Neuronal stem cell (in vitro differentiated cells): ENCODE measurements at regions not wholly inside any gene's neighbourhood (a gene's known extent, or its start where the extent isn't known, plus 50 kb on each side); places are given as distances from the start of the nearest gene placed in this dataset.

ENCODE experiments used
- DNase-seq: peaks from one replicate; pipeline ENCODE4 v3.0.0-alpha.2; 2013; ENCODE audit warnings: low spot score
- H2AFZ ChIP-seq: one replicate; pipeline ENCODE4 v1.6.1; 2013; ENCODE audit warnings: mild to moderate bottlenecking, low read length, inconsistent platforms
- H2AK5ac ChIP-seq: 2 replicates; pipeline ENCODE4 v1.6.1; 2013; ENCODE audit warnings: low read depth, mild to moderate bottlenecking, inconsistent platforms, low read length, moderate library complexity, mixed read lengths
- H2BK120ac ChIP-seq: 2 replicates; pipeline ENCODE4 v1.6.1; 2013; ENCODE audit warnings: low read depth, mild to moderate bottlenecking, inconsistent platforms, low read length, moderate library complexity, mixed read lengths
- H2BK12ac ChIP-seq: one replicate; pipeline ENCODE4 v1.6.1; 2013; ENCODE audit warnings: low read length, inconsistent platforms
- H2BK15ac ChIP-seq: 2 replicates; pipeline ENCODE4 v1.6.1; 2013; ENCODE audit warnings: mild to moderate bottlenecking, low read length, inconsistent platforms, mixed read lengths
- H2BK5ac ChIP-seq: one replicate; pipeline ENCODE4 v1.6.1; 2013; ENCODE audit warnings: inconsistent platforms, mild to moderate bottlenecking, low read length, moderate library complexity
- H3K14ac ChIP-seq: one replicate; pipeline ENCODE4 v1.6.1; 2013; ENCODE audit warnings: low read length, inconsistent platforms
- H3K18ac ChIP-seq: 2 replicates; pipeline ENCODE4 v1.6.1; 2013; ENCODE audit warnings: low read length, inconsistent platforms
- H3K23ac ChIP-seq: 2 replicates; pipeline ENCODE4 v1.6.1; 2013; ENCODE audit warnings: low read depth, mild to moderate bottlenecking, mixed read lengths, low read length, inconsistent platforms; ENCODE audit not compliant: poor library complexity
- H3K27ac ChIP-seq: replicated peaks from 3 replicates; pipeline ENCODE4 v1.5.1; 2013; ENCODE audit warnings: low read length, inconsistent platforms
- H3K27me3 ChIP-seq, 3 experiments: 2 replicates each; pipeline ENCODE4 v1.6.1; 2013; ENCODE audit warnings: low read length in 3 of 3, mild to moderate bottlenecking in 2 of 3, inconsistent platforms in 1 of 3, low read depth in 1 of 3, mixed read lengths in 1 of 3, moderate library complexity in 1 of 3; ENCODE audit not compliant: control insufficient read depth in 3 of 3, insufficient read depth in 3 of 3
- H3K36me3 ChIP-seq, 2 donors: replicated peaks in 1 of 2; 2 replicates each; pipeline ENCODE4 v1.6.1; 2013; ENCODE audit warnings: low read length in 2 of 2; ENCODE audit not compliant: control insufficient read depth in 2 of 2, insufficient read depth in 2 of 2
- H3K4ac ChIP-seq: 2 replicates; pipeline ENCODE4 v1.6.1; 2013; ENCODE audit warnings: inconsistent platforms, mild to moderate bottlenecking, low read length, moderate library complexity
- H3K4me1 ChIP-seq, 2 donors: 1 replicate in 1 of 2; 2 replicates in 1 of 2; pipeline ENCODE4 v1.6.1; 2013; ENCODE audit warnings: low read length in 2 of 2, low read depth in 1 of 2; ENCODE audit not compliant: control insufficient read depth in 2 of 2, insufficient read depth in 1 of 2
- H3K4me2 ChIP-seq: one replicate; pipeline ENCODE4 v1.6.1; 2013; ENCODE audit warnings: mild to moderate bottlenecking, low read length, inconsistent platforms; ENCODE audit not compliant: insufficient read depth, poor library complexity, severe bottlenecking
- H3K4me3 ChIP-seq, 2 donors: 2 replicates each; pipeline ENCODE4 v1.5.1; 2013; ENCODE audit warnings: low read length in 2 of 2, mild to moderate bottlenecking in 2 of 2, inconsistent platforms in 1 of 2, moderate library complexity in 1 of 2
- H3K79me1 ChIP-seq: one replicate; pipeline ENCODE4 v1.6.1; 2013; ENCODE audit warnings: low read depth, mild to moderate bottlenecking, inconsistent platforms, low read length, moderate library complexity
- H3K9ac ChIP-seq: one replicate; pipeline ENCODE4 v1.6.1; 2013; ENCODE audit warnings: mild to moderate bottlenecking, low read depth, low read length, inconsistent platforms; ENCODE audit not compliant: poor library complexity
- H3K9me3 ChIP-seq, 2 donors: replicated peaks in 1 of 2; 2 replicates each; pipeline versions ENCODE3 to v1.6.1; 2013; ENCODE audit warnings: low read length in 2 of 2, mild to moderate bottlenecking in 2 of 2, inconsistent platforms in 1 of 2, low read depth in 1 of 2, mixed read lengths in 1 of 2, moderate library complexity in 1 of 2; ENCODE audit not compliant: control insufficient read depth in 2 of 2, insufficient read depth in 1 of 2
- H4K8ac ChIP-seq: one replicate; pipeline ENCODE4 v1.6.1; 2013; ENCODE audit warnings: low read depth, mild to moderate bottlenecking, inconsistent platforms, low read length, moderate library complexity
- H4K91ac ChIP-seq: one replicate; pipeline ENCODE4 v1.6.1; 2013; ENCODE audit warnings: low read length, low read depth, mild to moderate bottlenecking, inconsistent platforms; ENCODE audit not compliant: poor library complexity
- WGBS, 2 donors: extraction: QIAGEN DNeasy Blood & Tissue Kit; methylation state at CpG; one replicate each; pipeline ENCODE4 v1.1.7; 2013; ENCODE audit warnings: missing lambda C conversion rate in 2 of 2, mixed read lengths in 1 of 2; ENCODE audit not compliant: insufficient read length in 2 of 2, insufficient replicate concordance in 1 of 2; ENCODE audit errors: extremely low coverage in 2 of 2; 5-methylcytosine and 5-hydroxymethylcytosine counted together

- no peak overlapping the region for H4K8ac ChIP-seq
- H2BK120ac ChIP-seq: no peak overlapping the region
- H2BK15ac ChIP-seq: no peak overlapping the region
- H3K36me3 ChIP-seq: no peaks in the 10 kb centered on the region
- no CpG with 5 or more reads among the region's 1 CpG for WGBS, 2 donors
- no peak overlapping the region for H3K4me3 ChIP-seq
- no peak overlapping the region for H3K14ac ChIP-seq
- no peak overlapping the region for H2AFZ ChIP-seq
- H3K27ac ChIP-seq: no peak overlapping the region
- H3K4ac ChIP-seq: no peak overlapping the region
- H4K91ac ChIP-seq: no peak overlapping the region
- DNase-seq: no peak
- no peaks in the 10 kb centered on the region for H3K79me1 ChIP-seq
- H3K9me3 ChIP-seq: peaks cover 0 to 8% of the 10 kb centered on the region in 2 donors
- no peak overlapping the region for H3K23ac ChIP-seq
- H3K18ac ChIP-seq: no peak overlapping the region
- no peak overlapping the region for H2AK5ac ChIP-seq
- no peaks in the 10 kb centered on the region for H3K4me1 ChIP-seq
- no peak overlapping the region for H2BK5ac ChIP-seq
- H3K4me2 ChIP-seq: no peak overlapping the region
- H3K27me3 ChIP-seq: no peaks in the 10 kb centered on the region
- H3K9ac ChIP-seq: no peak overlapping the region
- H2BK12ac ChIP-seq: no peak overlapping the region
Measured at GRCh38 chr1:80249699-80250098, 1243.2 kb upstream of the ADGRL4 start.

DNA sequence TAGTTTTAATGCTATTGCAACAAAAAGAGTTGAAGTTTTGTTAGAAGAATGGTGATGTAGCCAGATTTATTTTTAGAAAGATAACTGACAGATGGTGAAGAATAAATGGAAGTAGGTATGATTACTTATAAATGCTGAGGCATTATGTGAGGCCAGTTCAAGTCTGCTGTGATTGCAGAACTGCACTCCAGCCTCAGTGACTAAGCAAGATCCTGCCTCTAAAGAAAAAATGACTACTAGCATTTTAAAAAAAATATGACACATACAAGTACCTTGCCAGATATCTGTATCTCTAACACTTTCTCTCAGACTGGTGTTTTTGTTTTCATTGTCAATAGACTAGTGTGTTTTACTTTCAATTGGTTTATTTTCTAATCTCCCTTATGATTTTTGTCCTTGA lies 1242.4 kb upstream of the ADGRL4 start:
- DNase-seq: no peak
- no peak overlapping the region for H3K4me3 ChIP-seq

GRCh38 chr1:80245813-80246212 lies 1239.3 kb upstream of the ADGRL4 start:
- no peak overlapping the region for H2BK120ac ChIP-seq
- H3K14ac ChIP-seq: no peak overlapping the region
- H3K36me3 ChIP-seq: no peaks in the 10 kb centered on the region
- no peak overlapping the region for H2BK15ac ChIP-seq
- no peak overlapping the region for H3K27ac ChIP-seq
- no peaks in the 10 kb centered on the region for H3K79me1 ChIP-seq
- DNase-seq: no peak
- no peak overlapping the region for H2AK5ac ChIP-seq
- H3K4ac ChIP-seq: no peak overlapping the region
- no peak overlapping the region for H3K18ac ChIP-seq
- no peak overlapping the region for H2BK5ac ChIP-seq
- no CpG with 5 or more reads among the region's 2 CpGs for WGBS, 2 donors
- H3K4me2 ChIP-seq: no peak overlapping the region
- no peaks in the 10 kb centered on the region for H3K27me3 ChIP-seq
- no peak overlapping the region for H2AFZ ChIP-seq
- H3K9me3 ChIP-seq: peaks cover 0 to 8% of the 10 kb centered on the region in 2 donors
- H4K8ac ChIP-seq: no peak overlapping the region
- no peak overlapping the region for H2BK12ac ChIP-seq
- H3K9ac ChIP-seq: no peak overlapping the region
- no peak overlapping the region for H3K4me3 ChIP-seq
- H3K23ac ChIP-seq: no peak overlapping the region
- H4K91ac ChIP-seq: no peak overlapping the region
- no peaks in the 10 kb centered on the region for H3K4me1 ChIP-seq

More for the DNA sequence above, 1242.4 kb upstream of the ADGRL4 start:
- Histone ChIP-seq H2BK12ac (no peak overlapping the region), H3K36me3 (no peaks in the 10 kb centered on the region), H4K8ac (no peak overlapping the region), H2AK5ac (no peak overlapping the region), H3K9ac (no peak overlapping the region), H3K27me3 (no peaks in the 10 kb centered on the region), H3K9me3 (peaks cover 0 to 8% of the 10 kb centered on the region in 2 donors), H3K4me2 (no peak overlapping the region), H4K91ac (no peak overlapping the region), H3K18ac (no peak overlapping the region), H2AFZ (no peak overlapping the region), H3K4me1 (no peaks in the 10 kb centered on the region), H2BK120ac (no peak overlapping the region), H3K27ac (no peak overlapping the region), H3K23ac (no peak overlapping the region), H2BK5ac (no peak overlapping the region), H2BK15ac (no peak overlapping the region), H3K14ac (no peak overlapping the region), H3K4ac (no peak overlapping the region), H3K79me1 (no peaks in the 10 kb centered on the region)

DNA sequence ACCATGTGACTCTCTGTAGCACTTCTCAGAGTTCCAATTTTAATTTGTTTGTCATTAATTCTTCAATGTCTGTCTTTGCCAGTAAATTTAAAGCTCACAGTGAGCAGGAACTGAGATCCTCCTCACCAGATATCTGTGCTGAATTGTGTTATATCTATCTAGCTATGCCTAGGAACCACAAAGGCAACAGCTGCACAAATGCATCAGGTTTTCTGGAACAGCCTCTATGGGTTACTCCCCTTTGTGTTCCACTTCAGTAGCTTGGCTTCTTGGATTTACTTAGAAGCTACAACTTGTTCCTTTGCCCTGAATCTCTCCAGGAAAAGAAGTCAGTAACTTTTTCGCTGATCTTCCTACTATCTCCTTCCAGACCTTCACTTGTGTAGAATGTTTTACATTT lies 1237.8 kb upstream of the ADGRL4 start:
- no peak for DNase-seq
- H2BK15ac ChIP-seq: no peak overlapping the region
- no peak overlapping the region for H3K14ac ChIP-seq
- H3K36me3 ChIP-seq: no peaks in the 10 kb centered on the region
- no peak overlapping the region for H3K27ac ChIP-seq
- H3K4me1 ChIP-seq: no peaks in the 10 kb centered on the region
- H3K23ac ChIP-seq: no peak overlapping the region
- H2BK120ac ChIP-seq: no peak overlapping the region
- no peak overlapping the region for H3K9ac ChIP-seq
- WGBS, 2 donors: no CpG with 5 or more reads among the region's 1 CpG
- no peak overlapping the region for H3K4ac ChIP-seq
- no peak overlapping the region for H3K18ac ChIP-seq
- no peak overlapping the region for H4K91ac ChIP-seq
- no peak overlapping the region for H2AK5ac ChIP-seq
- H3K4me2 ChIP-seq: no peak overlapping the region
- H2AFZ ChIP-seq: peak overlapping the region; percentile 55
- peaks cover 0 to 1% of the 10 kb centered on the region in 2 donors for H3K9me3 ChIP-seq
- no peak overlapping the region for H2BK5ac ChIP-seq
- no peak overlapping the region for H2BK12ac ChIP-seq
- H3K79me1 ChIP-seq: no peaks in the 10 kb centered on the region
- H4K8ac ChIP-seq: no peak overlapping the region
- H3K4me3 ChIP-seq: no peak overlapping the region
- no peaks in the 10 kb centered on the region for H3K27me3 ChIP-seq
